ENCODE measurements at regions not wholly inside any gene's neighbourhood (a gene's known extent, or its start where the extent isn't known, plus 50 kb on each side); places are given as distances from the start of the nearest gene placed in this dataset.

- TF ChIP-seq CTCF (IDR thresholded peaks at IDR 0.05) (no peak), POLR2AphosphoS5 (IDR thresholded peaks at IDR 0.05) (no peak)
Observed at GRCh38 chr1:82483146-82483545, 682.4 kb downstream of the ADGRL2 start.

All from suprapubic skin (tissue), 3 donors.